GM21576 (cell line): ENCODE measurements at regions not wholly inside any gene's neighbourhood (a gene's known extent, or its start where the extent isn't known, plus 50 kb on each side); places are given as distances from the start of the nearest gene placed in this dataset.
"Not testable (repeated sequence)": the region's sequence is repeated elsewhere in the genome, so short reads cannot be mapped to it uniquely, and the experiment has no call there.

Experiments used
- ATAC-seq: cut with Tn5 transposase; IDR thresholded peaks from one replicate; pipeline ENCODE4 v1.9.1; 2021; ENCODE audit warnings: mild to moderate bottlenecking, moderate library complexity; ENCODE audit not compliant: unreplicated experiment

- ATAC-seq = not testable (repeated sequence)
These were observed 436.7 kb upstream of the CHRM2 start for GRCh38 chr7:136431736-136432135.

- ATAC-seq = no peak
These were observed 444.4 kb upstream of the CHRM2 start for GRCh38 chr7:136424058-136424457.

GRCh38 chr7:136419740-136420139 lies 442.6 kb upstream of the MTPN start:
- not testable (repeated sequence) for ATAC-seq

- ATAC-seq = no peak
These were observed 435.8 kb upstream of the MTPN start for GRCh38 chr7:136412952-136413351.

GRCh38 chr7:136405931-136406777 lies 429.0 kb upstream of the MTPN start:
- peak; percentile 94 for ATAC-seq

GRCh38 chr7:136403591-136403990 lies 426.4 kb upstream of the MTPN start:
- no peak for ATAC-seq

GRCh38 chr7:136400877-136401276 lies 423.7 kb upstream of the MTPN start:
- ATAC-seq = no peak

GRCh38 chr7:136399385-136399784 lies 422.2 kb upstream of the MTPN start:
- ATAC-seq = no peak

- no peak for ATAC-seq
These were observed 415.7 kb upstream of the MTPN start for GRCh38 chr7:136392856-136393255.

GRCh38 chr7:136391371-136391770 lies 414.2 kb upstream of the MTPN start:
- ATAC-seq = no peak

GRCh38 chr7:136389933-136390332 lies 412.8 kb upstream of the MTPN start:
- ATAC-seq = no peak

GRCh38 chr7:136386876-136387275 lies 409.7 kb upstream of the MTPN start:
- ATAC-seq = no peak

GRCh38 chr7:136371409-136371808 lies 394.2 kb upstream of the MTPN start:
- ATAC-seq = not testable (repeated sequence)

GRCh38 chr7:136370137-136370536 lies 393.0 kb upstream of the MTPN start:
- ATAC-seq = no peak

GRCh38 chr7:136369225-136369624 lies 392.1 kb upstream of the MTPN start:
- ATAC-seq = no peak

- ATAC-seq = peak; percentile 98
These were observed 382.3 kb upstream of the MTPN start for GRCh38 chr7:136359333-136359903.

- peak; percentile 83 for ATAC-seq
These were observed 376.1 kb upstream of the MTPN start for GRCh38 chr7:136353287-136353686.

GRCh38 chr7:136348542-136349192 lies 371.5 kb upstream of the MTPN start:
- no peak for ATAC-seq

GRCh38 chr7:136348142-136348541 lies 371.0 kb upstream of the MTPN start:
- no peak for ATAC-seq

- ATAC-seq = no peak
These were observed 370.3 kb upstream of the MTPN start for GRCh38 chr7:136347488-136347887.

- no peak for ATAC-seq
These were observed 365.1 kb upstream of the MTPN start for GRCh38 chr7:136342251-136342650.

- ATAC-seq = no peak
These were observed 362.3 kb upstream of the MTPN start for GRCh38 chr7:136339464-136339863.
